ENCODE measurements at regions not wholly inside any gene's neighbourhood (a gene's known extent, or its start where the extent isn't known, plus 50 kb on each side); places are given as distances from the start of the nearest gene placed in this dataset.

GRCh38 chr4:147328756-147329446 lies 152.0 kb upstream of the EDNRA start:
- no peaks in the 10 kb centered on the region for H3K4me1 ChIP-seq (ENCODE audit: control insufficient read depth, low read depth, low read length)
- H3K9me3 ChIP-seq (ENCODE audit: control insufficient read depth, low read depth, low read length): no peaks in the 10 kb centered on the region
- H3K27ac ChIP-seq (ENCODE audit: low read length): no peak overlapping the region
- H3K27me3 ChIP-seq (ENCODE audit: control insufficient read depth, insufficient read depth, low read length): no peaks in the 10 kb centered on the region
- no peaks in the 10 kb centered on the region for H3K36me3 ChIP-seq (ENCODE audit: control insufficient read depth, low read depth, low read length)
- H3K9ac ChIP-seq (ENCODE audit: low read length): no peak overlapping the region
- H3K4me3 ChIP-seq (ENCODE audit: low read length): no peak overlapping the region

DNA sequence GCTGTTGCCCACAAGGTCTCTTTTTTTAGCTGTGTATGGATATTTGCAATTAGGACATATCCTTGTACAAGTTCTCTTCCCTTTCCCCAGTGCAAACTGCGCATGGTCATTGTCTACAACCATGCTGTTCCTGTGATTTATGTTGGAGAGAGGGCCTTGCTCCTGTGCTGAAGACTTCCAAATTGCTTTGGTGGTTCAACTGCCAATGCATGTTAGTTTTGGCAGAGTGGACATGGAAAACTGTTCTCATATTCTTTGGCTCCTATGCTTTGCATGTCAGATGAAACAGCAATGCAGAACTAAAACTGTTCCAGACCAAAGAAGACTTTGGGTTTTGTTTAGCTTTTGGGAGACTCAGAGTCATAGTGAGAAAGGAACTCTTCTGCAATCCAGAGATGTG lies 148.8 kb upstream of the EDNRA start:
- Histone ChIP-seq H3K27ac (ENCODE audit: low read length) (no peak overlapping the region), H3K4me3 (ENCODE audit: low read length) (no peak overlapping the region), H3K36me3 (ENCODE audit: control insufficient read depth, low read depth, low read length) (no peaks in the 10 kb centered on the region), H3K9ac (ENCODE audit: low read length) (no peak overlapping the region), H3K4me1 (ENCODE audit: control insufficient read depth, low read depth, low read length) (no peaks in the 10 kb centered on the region), H3K9me3 (ENCODE audit: control insufficient read depth, low read depth, low read length) (no peaks in the 10 kb centered on the region), H3K27me3 (ENCODE audit: control insufficient read depth, insufficient read depth, low read length) (no peaks in the 10 kb centered on the region)

DNA sequence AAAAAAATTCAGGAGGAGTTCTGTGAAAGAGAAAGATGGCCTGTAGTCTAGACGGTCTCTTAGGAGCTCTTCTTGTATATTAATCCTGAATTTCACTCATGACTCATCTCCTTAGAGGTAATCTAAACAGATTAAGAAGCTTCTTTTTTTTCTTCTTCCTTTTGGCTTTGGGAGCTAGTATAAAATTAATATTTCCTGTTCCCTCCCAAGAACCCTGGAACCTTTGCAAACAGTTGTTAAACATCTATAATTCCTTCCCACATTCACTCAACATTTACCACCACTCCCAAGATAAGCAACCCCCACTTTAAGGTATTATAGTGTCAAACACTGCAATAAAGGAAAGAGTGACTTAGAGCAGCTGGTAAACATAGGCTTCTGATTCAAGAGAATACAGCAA lies 146.4 kb upstream of the EDNRA start:
- Histone ChIP-seq H3K27me3 (ENCODE audit: control insufficient read depth, insufficient read depth, low read length) (no peaks in the 10 kb centered on the region), H3K4me3 (ENCODE audit: low read length) (no peak overlapping the region), H3K9ac (ENCODE audit: low read length) (no peak overlapping the region), H3K4me1 (ENCODE audit: control insufficient read depth, low read depth, low read length) (no peaks in the 10 kb centered on the region), H3K9me3 (ENCODE audit: control insufficient read depth, low read depth, low read length) (no peaks in the 10 kb centered on the region), H3K27ac (ENCODE audit: low read length) (no peak overlapping the region), H3K36me3 (ENCODE audit: control insufficient read depth, low read depth, low read length) (no peaks in the 10 kb centered on the region)

GRCh38 chr4:147335183-147335582 lies 145.7 kb upstream of the EDNRA start:
- Histone ChIP-seq H3K9ac (ENCODE audit: low read length) (no peak overlapping the region), H3K36me3 (ENCODE audit: control insufficient read depth, low read depth, low read length) (no peaks in the 10 kb centered on the region), H3K27me3 (ENCODE audit: control insufficient read depth, insufficient read depth, low read length) (no peaks in the 10 kb centered on the region), H3K4me1 (ENCODE audit: control insufficient read depth, low read depth, low read length) (no peaks in the 10 kb centered on the region), H3K4me3 (ENCODE audit: low read length) (no peak overlapping the region), H3K9me3 (ENCODE audit: control insufficient read depth, low read depth, low read length) (no peaks in the 10 kb centered on the region), H3K27ac (ENCODE audit: low read length) (no peak overlapping the region)

DNA sequence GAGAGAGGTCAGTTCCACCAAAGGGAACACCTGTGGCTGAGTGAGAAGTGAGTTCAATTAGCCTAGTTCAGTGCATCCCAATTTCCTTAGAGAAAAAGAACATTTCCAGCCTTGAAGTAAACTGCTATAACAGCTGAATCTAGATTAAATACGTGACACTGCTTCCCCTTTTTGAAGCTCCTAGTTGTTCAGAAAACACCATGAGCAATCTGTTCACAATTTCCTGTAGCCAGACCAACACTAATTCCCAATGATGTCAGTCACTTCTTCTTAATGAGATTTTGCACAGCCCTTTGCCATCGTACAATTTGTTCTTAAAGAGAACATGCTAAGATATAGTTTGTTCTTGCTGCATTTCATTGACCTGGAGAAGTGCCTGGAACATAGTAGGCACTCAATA lies 144.6 kb upstream of the EDNRA start:
- no peak overlapping the region for H3K9ac ChIP-seq (ENCODE audit: low read length)
- H3K4me1 ChIP-seq (ENCODE audit: control insufficient read depth, low read depth, low read length): no peaks in the 10 kb centered on the region
- no peaks in the 10 kb centered on the region for H3K36me3 ChIP-seq (ENCODE audit: control insufficient read depth, low read depth, low read length)
- no peak overlapping the region for H3K4me3 ChIP-seq (ENCODE audit: low read length)
- H3K27ac ChIP-seq (ENCODE audit: low read length): no peak overlapping the region
- H3K9me3 ChIP-seq (ENCODE audit: control insufficient read depth, low read depth, low read length): no peaks in the 10 kb centered on the region
- no peaks in the 10 kb centered on the region for H3K27me3 ChIP-seq (ENCODE audit: control insufficient read depth, insufficient read depth, low read length)

- Histone ChIP-seq H3K9ac (ENCODE audit: low read length) (no peak overlapping the region), H3K36me3 (ENCODE audit: control insufficient read depth, low read depth, low read length) (no peaks in the 10 kb centered on the region), H3K4me1 (ENCODE audit: control insufficient read depth, low read depth, low read length) (no peaks in the 10 kb centered on the region), H3K4me3 (ENCODE audit: low read length) (no peak overlapping the region), H3K9me3 (ENCODE audit: control insufficient read depth, low read depth, low read length) (no peaks in the 10 kb centered on the region), H3K27me3 (ENCODE audit: control insufficient read depth, insufficient read depth, low read length) (no peaks in the 10 kb centered on the region), H3K27ac (ENCODE audit: low read length) (no peak overlapping the region)
These were observed 141.8 kb upstream of the EDNRA start for GRCh38 chr4:147339100-147339499.

DNA sequence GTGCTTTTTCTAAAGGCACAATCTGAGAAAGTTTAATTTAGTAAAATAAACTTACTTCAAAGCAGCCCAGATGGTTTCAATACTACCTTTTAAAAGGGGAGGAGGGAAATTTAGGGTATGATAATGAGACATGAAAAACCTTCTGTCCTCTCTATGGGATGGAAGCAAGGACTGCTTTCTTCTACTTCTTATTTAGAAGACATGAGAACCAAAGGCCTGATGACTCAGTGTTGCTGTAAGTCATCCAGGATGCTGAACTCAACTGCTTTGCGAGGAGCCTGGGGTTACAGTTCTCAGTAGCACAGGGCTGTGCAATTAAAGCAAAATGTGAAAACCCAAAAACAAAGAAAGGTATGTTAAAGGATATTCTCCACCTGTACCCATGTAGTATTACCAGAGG lies 140.8 kb upstream of the EDNRA start:
- Histone ChIP-seq H3K9ac (ENCODE audit: low read length) (no peak overlapping the region), H3K4me1 (ENCODE audit: control insufficient read depth, low read depth, low read length) (no peaks in the 10 kb centered on the region), H3K27me3 (ENCODE audit: control insufficient read depth, insufficient read depth, low read length) (no peaks in the 10 kb centered on the region), H3K9me3 (ENCODE audit: control insufficient read depth, low read depth, low read length) (no peaks in the 10 kb centered on the region), H3K36me3 (ENCODE audit: control insufficient read depth, low read depth, low read length) (no peaks in the 10 kb centered on the region), H3K27ac (ENCODE audit: low read length) (no peak overlapping the region), H3K4me3 (ENCODE audit: low read length) (no peak overlapping the region)

GRCh38 chr4:147340591-147341120 lies 140.2 kb upstream of the EDNRA start:
- no peak overlapping the region for H3K4me3 ChIP-seq (ENCODE audit: low read length)
- H3K4me1 ChIP-seq (ENCODE audit: control insufficient read depth, low read depth, low read length): no peaks in the 10 kb centered on the region
- H3K9ac ChIP-seq (ENCODE audit: low read length): no peak overlapping the region
- no peaks in the 10 kb centered on the region for H3K9me3 ChIP-seq (ENCODE audit: control insufficient read depth, low read depth, low read length)
- no peaks in the 10 kb centered on the region for H3K36me3 ChIP-seq (ENCODE audit: control insufficient read depth, low read depth, low read length)
- H3K27me3 ChIP-seq (ENCODE audit: control insufficient read depth, insufficient read depth, low read length): no peaks in the 10 kb centered on the region
- H3K27ac ChIP-seq (ENCODE audit: low read length): no peak overlapping the region

- Histone ChIP-seq H3K9me3 (ENCODE audit: control insufficient read depth, low read depth, low read length) (no peaks in the 10 kb centered on the region), H3K9ac (ENCODE audit: low read length) (no peak overlapping the region), H3K27ac (ENCODE audit: low read length) (no peak overlapping the region), H3K4me1 (ENCODE audit: control insufficient read depth, low read depth, low read length) (no peaks in the 10 kb centered on the region), H3K36me3 (ENCODE audit: control insufficient read depth, low read depth, low read length) (no peaks in the 10 kb centered on the region), H3K27me3 (ENCODE audit: control insufficient read depth, insufficient read depth, low read length) (no peaks in the 10 kb centered on the region), H3K4me3 (ENCODE audit: low read length) (no peak overlapping the region)
These were observed 137.2 kb upstream of the EDNRA start for GRCh38 chr4:147343692-147344091.

- Histone ChIP-seq H3K36me3 (ENCODE audit: control insufficient read depth, low read depth, low read length) (no peaks in the 10 kb centered on the region), H3K9me3 (ENCODE audit: control insufficient read depth, low read depth, low read length) (no peaks in the 10 kb centered on the region)
These were observed 135.2 kb upstream of the EDNRA start for GRCh38 chr4:147345662-147346061.

GRCh38 chr4:147347217-147347616 lies 133.7 kb upstream of the EDNRA start:
- Histone ChIP-seq H3K4me1 (ENCODE audit: control insufficient read depth, low read depth, low read length) (no peaks in the 10 kb centered on the region), H3K27me3 (ENCODE audit: control insufficient read depth, insufficient read depth, low read length) (no peaks in the 10 kb centered on the region), H3K27ac (ENCODE audit: low read length) (no peak overlapping the region)

More at GRCh38 chr4:147345662-147346061, 135.2 kb upstream of the EDNRA start:
- Histone ChIP-seq H3K27ac (ENCODE audit: low read length) (no peak overlapping the region), H3K9ac (ENCODE audit: low read length) (no peak overlapping the region), H3K27me3 (ENCODE audit: control insufficient read depth, insufficient read depth, low read length) (no peaks in the 10 kb centered on the region), H3K4me3 (ENCODE audit: low read length) (no peak overlapping the region), H3K4me1 (ENCODE audit: control insufficient read depth, low read depth, low read length) (no peaks in the 10 kb centered on the region)

GRCh38 chr4:147349193-147349592 lies 131.7 kb upstream of the EDNRA start:
- H3K36me3 ChIP-seq (ENCODE audit: control insufficient read depth, low read depth, low read length): no peaks in the 10 kb centered on the region
- no peaks in the 10 kb centered on the region for H3K27me3 ChIP-seq (ENCODE audit: control insufficient read depth, insufficient read depth, low read length)
- no peaks in the 10 kb centered on the region for H3K4me1 ChIP-seq (ENCODE audit: control insufficient read depth, low read depth, low read length)
- no peak overlapping the region for H3K4me3 ChIP-seq (ENCODE audit: low read length)
- no peaks in the 10 kb centered on the region for H3K9me3 ChIP-seq (ENCODE audit: control insufficient read depth, low read depth, low read length)
- no peak overlapping the region for H3K27ac ChIP-seq (ENCODE audit: low read length)
- H3K9ac ChIP-seq (ENCODE audit: low read length): no peak overlapping the region

More at GRCh38 chr4:147347217-147347616, 133.7 kb upstream of the EDNRA start:
- Histone ChIP-seq H3K9ac (ENCODE audit: low read length) (no peak overlapping the region), H3K9me3 (ENCODE audit: control insufficient read depth, low read depth, low read length) (no peaks in the 10 kb centered on the region), H3K36me3 (ENCODE audit: control insufficient read depth, low read depth, low read length) (no peaks in the 10 kb centered on the region), H3K4me3 (ENCODE audit: low read length) (no peak overlapping the region)
